Activated T-cell treated with anti-CD3 and anti-CD28 coated beads for 4 hours (primary cell): ENCODE measurements at regions not wholly inside any gene's neighbourhood (a gene's known extent, or its start where the extent isn't known, plus 50 kb on each side); places are given as distances from the start of the nearest gene placed in this dataset.
"Not testable (repeated sequence)": the region's sequence is repeated elsewhere in the genome, so short reads cannot be mapped to it uniquely, and the experiment has no call there.

ENCODE experiments used
- DNase-seq: peaks from one replicate; pipeline ENCODE4 v3.0.0-alpha.2; 2020

DNA sequence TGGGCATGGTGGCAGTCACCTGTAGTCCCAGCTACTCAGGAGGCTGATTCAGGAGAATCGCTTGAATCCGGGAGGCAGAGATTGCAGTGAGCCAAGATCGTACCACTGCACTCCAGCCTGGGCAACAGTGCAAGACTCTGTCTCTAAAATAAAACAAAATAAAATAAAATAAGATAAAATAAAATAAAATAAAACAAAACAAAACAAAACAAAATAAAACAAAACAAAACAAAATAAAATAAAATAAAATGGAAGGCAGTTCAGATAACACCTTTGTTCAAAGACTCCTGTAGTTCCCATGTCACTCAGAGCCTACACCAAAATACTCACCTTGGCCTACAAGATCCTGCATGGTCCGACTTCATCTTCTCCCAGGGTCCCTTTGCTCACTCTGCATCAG, 61.3 kb downstream of the SYF2 start:
- DNase-seq: not testable (repeated sequence)

GRCh38 chr1:25170439-25170838, 61.9 kb downstream of the SYF2 start:
- no peak for DNase-seq

GRCh38 chr1:25169610-25170009, 62.7 kb downstream of the SYF2 start:
- no peak for DNase-seq

DNA sequence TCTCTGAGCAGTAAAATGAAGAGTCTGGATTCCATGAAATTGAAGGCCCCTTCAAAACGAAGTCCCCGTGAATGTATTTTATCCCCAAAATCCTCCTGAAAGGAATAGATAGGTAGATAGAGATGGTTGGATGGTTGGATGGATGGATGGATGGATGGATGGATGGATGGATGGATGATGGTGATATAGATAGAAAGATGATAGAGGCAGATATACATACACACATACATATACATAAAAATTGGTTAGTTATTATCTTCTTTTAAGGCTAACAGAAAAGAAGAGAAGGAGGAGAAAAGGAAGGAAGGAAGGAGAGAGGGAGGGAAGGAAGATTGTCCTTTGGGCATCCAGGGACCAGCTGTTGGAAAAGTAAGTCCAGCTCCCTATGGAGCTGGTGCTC, 63.1 kb downstream of the SYF2 start:
- no peak for DNase-seq

DNA sequence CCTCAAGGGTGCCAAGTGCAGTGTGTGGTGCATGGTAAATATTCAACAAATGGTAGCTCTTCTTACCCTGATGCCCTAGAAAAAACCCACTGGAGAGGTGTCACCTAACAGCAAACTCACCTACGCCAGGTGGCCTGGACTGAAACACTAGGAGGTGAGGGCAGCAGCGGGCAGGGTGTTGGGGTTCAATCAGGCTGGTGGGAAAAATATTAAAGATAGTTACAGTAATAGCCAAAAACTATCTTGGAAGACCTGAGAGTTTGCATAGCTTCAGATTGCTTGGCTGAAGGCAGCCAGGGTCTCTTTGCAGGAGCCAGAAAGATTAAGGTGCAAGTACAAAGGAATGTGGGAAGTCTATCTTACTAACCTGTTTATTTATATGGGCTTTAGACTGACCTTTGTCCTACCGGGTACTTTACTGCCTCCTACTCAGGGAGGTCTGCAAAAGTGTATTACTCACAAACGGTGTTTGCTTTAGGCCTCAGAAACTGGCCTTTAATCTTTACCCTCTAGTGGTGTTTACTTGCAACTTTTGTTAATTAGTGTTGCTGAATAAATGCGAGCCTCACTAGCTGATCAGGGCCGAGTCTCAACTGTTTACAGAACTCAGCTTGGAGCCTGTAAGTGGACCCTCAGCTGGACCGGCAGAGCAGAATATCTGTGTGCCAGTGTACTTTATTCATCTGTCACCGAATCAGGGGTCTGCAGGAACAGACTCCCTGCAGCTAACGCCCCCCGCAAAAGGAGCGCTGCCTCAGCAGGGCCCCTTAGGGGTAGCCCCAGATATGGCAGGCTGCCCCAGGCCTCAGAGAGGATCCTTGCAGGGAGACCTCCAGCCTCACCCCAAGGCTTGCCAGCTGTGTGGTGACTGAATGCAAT, 63.9 kb downstream of the SYF2 start:
- DNase-seq: no peak

- no peak for DNase-seq
Measured at GRCh38 chr1:25167269-25168192, 64.8 kb downstream of the SYF2 start.

GRCh38 chr1:25166847-25167246, 65.5 kb downstream of the SYF2 start:
- DNase-seq: no peak

DNA sequence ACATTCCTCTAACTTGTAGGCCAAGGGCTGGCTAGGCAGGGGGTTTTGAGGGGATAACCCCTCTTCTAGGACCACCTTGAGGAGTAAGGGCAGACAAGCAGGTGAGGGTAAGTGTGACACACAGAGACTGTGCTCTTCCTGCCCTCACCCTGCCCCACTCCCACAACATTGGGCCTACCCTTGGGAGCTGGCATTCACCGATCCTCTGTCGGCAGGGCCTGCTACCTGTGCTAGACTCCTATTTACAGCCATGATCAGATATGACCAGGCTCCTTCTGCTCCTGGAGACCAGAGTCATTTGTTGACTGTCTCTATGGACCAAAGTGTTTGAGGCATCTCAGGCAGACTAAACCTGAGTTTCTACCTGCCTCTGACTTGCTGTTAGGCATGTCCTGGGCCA, 68.3 kb downstream of the SYF2 start:
- DNase-seq: no peak

- DNase-seq: no peak
Measured at GRCh38 chr1:25161981-25162380, 70.3 kb downstream of the SYF2 start.

DNA sequence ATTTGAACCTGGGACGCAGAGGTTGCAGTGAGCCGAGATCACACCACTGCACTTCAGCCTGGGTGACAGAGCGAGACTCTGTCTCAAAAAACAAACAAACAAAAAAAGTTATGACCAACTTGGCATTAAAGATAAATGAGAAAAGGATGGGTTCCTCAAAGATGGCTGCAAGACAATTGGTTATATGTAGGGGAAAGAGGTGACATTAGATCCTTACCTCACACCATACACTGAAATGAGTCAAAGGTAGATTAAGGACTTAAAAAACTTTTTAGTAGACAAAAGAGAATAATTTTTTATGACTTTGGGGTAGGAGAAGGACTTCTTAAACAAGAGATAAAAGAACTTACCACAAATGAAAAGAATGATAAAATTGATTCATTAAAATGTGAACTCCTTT, 74.5 kb downstream of the SYF2 start:
- no peak for DNase-seq

GRCh38 chr1:25150985-25151495, 81.3 kb downstream of the SYF2 start:
- no peak for DNase-seq

DNA sequence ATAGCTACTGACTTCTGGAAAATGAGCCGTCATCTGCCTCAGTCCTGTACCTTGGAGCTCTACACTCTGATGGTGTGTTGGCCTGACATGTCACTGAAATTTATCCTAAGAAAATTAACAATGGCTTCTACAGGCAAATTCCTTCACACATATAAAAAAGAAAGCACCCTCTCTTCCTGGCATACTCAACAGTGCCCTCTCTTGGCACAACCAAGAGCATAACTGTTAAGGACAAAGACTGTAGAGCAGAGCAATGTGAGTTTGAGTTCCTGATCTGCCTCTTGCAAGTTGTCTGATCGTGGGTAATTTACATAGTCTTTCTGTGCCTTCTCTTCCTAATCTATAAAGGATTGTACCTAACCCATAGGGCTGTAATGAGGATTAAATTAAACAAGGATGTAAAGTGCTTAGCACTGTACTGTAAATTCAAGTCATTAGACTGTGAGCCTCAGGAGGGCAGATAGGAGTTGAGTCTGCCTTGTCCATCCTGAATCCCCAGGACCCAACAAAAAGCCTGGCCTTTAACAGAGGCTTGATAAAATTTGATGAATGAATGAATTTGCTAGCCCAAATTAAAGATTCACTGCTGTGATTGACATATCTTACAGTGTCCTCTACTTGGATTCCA, 83.5 kb downstream of the SYF2 start:
- DNase-seq: peak; percentile 18

GRCh38 chr1:25146451-25146855, 85.8 kb downstream of the SYF2 start:
- DNase-seq: no peak

DNA sequence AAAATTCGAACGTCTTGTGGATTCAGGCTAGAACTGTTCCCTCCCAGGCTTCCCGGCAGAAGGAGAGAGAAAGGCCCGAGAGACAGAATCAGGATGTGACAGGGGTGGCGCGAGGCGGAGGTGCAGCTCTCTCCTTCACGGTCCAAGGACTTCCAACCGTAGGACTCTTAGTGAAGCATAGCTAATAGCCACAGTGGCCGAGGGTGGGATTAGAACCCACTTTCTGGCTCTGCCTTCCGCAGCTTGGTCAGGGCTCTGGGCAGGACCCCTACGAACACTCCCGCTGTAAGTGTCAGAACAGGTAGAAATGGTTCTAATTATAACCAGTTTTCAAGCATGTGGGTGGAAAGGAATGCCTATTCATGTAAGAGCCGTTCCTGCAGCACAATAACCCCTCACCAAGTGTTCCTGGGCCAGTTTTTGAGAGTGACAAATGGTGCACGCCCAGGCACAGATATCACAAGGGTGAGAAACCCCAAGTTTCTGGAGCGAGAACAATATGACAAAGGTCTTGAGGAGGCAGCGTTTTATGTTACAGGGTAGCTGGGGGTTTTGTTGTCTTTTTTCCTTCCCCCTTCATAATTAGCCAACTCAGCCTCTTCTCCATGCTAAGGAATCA, 86.4 kb downstream of the SYF2 start:
- no peak for DNase-seq

DNA sequence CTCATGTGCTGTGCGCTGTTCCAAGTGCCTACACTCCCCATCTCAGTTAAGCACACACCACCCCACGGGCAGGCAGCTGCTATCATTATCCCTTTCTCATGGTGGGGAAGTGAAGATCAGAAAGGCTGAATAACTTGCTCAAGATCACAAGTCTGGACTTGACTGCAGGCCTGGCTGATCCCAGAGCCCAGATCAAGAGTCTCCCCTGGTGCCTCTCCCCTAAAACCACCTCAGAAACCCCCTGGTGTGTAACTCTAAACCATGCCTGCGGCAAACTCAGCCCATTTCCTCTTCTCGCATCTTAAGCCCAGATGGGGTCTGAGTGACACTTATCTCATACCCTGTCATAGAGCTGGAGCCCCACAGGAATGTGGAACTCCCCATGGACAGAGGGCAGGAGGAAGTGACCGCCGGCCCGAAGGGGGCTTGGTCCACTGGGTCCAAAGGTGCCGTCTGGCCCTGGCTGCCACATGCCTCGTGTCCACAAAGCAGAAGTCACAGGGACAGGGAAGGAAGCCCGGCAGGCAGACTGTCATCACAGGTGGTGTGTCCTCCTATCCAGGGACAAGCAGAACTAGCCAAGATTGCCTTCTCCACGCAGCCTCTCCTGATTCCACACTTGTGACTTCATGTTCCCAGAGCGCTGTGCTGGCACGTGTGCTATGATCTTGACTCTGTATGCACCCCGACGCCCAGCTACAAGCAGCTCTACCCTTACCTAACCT, 92.1 kb downstream of the SYF2 start:
- no peak for DNase-seq

DNA sequence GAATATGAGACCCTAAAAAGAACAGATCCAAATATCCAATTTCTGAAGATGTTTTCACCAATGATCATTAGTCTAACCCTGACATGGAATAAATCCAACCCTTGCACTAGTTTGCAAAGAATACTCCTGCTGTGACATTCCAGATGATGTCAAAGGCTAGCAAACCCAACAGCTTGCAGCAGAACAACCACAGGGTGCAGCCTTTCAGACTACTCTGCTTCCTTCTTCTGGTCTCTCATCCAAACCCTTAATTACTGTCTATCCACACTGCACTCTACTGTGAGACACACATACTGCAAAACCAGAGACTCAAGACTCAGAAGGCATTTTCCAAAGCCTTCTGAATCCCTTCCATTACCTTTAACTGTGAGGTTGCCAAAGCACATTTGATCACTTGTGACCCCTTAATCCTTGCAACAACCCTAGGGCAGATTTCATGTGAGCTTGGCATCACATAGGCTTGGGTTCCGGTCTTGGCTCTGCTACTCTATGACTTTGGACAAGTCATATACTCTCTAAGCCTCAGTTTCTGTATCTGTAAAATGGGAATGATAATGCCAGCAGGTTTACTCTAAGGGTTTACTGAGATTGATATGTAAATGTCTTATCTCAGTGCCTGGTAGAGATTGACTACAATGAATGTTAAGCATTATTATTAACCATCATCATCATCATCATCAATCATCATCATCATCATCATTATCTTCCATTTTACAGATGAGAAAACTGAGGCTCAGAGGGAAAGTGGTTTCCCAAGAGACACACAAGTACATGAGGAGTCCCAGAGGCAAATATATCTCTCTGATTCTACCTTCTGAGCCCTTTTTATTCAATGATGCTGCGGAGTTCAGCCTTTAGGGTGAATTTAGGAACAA, 94.5 kb downstream of the SYF2 start:
- DNase-seq: no peak

DNA sequence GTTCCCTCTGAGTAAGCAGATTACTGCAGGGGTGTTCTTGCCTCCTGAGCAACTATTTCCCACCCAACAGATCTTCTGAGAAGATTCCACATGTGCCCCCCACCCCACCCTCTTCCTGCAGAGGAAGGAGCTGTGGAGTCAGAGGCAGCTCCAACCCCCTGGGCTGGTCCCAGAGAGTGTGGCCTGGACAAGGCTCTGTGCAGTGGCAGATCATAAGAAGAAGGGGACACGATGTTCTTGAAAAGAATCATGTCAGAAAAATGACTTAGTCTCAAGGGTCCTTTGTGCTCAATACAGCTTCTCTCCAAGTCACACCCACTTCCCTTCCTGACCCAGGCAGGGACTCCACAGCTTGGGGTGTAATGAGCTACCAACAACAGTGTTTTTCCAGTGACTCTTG, 95.2 kb downstream of the SYF2 start:
- no peak for DNase-seq

DNA sequence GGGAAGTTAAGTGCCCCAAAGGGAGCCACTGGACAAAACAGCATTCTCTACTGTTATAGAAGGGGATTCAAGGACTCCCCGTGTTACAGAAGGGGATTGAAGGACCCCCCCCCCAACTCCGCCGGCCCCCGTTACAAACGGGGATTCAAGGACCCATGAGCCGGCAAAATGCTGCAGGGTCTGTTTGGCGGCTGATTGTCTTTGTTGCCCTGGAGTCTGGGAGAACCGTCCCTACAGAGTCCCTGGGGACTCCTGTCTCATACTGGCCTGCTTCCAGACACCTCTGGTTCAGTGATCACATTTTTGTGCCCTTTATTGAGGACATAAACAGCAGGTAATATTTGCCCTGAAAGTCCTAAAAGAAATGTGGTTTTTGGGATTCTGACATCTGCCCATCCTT, 96.4 kb downstream of the SYF2 start:
- DNase-seq: no peak

- no peak for DNase-seq
Measured at GRCh38 chr1:25134801-25135461, 97.4 kb downstream of the SYF2 start.

- DNase-seq: no peak
Measured at GRCh38 chr1:25134307-25134706, 98.0 kb downstream of the SYF2 start.
